ENCODE measurements at regions not wholly inside any gene's neighbourhood (a gene's known extent, or its start where the extent isn't known, plus 50 kb on each side); places are given as distances from the start of the nearest gene placed in this dataset.

DNA sequence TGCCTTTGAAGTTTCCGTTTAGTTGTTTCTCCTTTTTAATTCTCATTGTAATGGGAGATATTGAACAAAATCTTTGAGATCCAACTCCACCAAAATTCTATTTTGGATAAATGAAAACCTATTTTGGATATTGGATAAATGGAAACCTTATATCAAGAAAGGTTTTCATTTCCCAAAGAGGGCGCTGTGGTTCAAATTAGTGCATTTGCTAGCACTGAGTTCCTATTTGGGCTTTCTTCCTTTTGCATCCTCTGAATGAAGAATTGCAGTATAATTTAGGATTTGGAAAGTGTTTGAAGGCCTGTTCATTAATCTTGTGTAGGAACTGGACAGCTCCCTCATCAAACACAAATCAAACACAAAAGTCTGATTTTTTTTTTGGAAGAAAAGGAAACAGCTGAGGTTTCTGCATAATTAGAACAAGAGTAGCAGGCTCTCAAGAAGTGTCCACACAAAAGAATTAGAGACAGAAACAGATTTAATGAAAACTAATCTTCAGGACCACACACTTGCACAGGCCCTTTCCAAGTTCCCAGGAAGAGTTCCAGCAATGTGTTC lies 80.8 kb upstream of the KLF14 start:
- ChIA-PET CTCF (no interaction called here), POLR2A (no interaction called here), RAD21 (ENCODE audit: low non-redundant PET in 1 of 2, low total read pairs in 2 of 2, uncharacterized antibody in 2 of 2, unreplicated experiment in 2 of 2) (no interaction called here)
- Histone ChIP-seq H3K27me3 (ENCODE audit: insufficient read depth, low read length) (no peaks in the 10 kb centered on the region), H3K36me3 (ENCODE audit: control insufficient read depth in 1 of 2, insufficient read depth in 2 of 2, low read length in 2 of 2) (no peaks in the 10 kb centered on the region), H3K4me1 (ENCODE audit: control insufficient read depth in 1 of 2, insufficient read depth in 2 of 2, low read length in 2 of 2) (peaks cover 0 to 5% of the 10 kb centered on the region in 2 experiments; a peak in 1 of 4 replicates), H3K9me2 (ENCODE audit: insufficient read depth) (no peaks in the 10 kb centered on the region), H3K9ac (ENCODE audit: low read length) (no peak overlapping the region), H4K20me1 (ENCODE audit: insufficient read depth) (no peaks in the 10 kb centered on the region), H3K27ac (ENCODE audit: low read depth, low read length) (no peak overlapping the region), H3K4me2 (ENCODE audit: low read length) (no peak overlapping the region), H3K4me3 (replicated peaks in 1 of 2; ENCODE audit: low read depth in 1 of 2, low read length in 2 of 2) (no peak overlapping the region), H3K79me2 (ENCODE audit: insufficient read depth, low read length) (no peaks in the 10 kb centered on the region), H3K9me3 (ENCODE audit: control insufficient read depth in 1 of 2, insufficient read depth in 1 of 2, low read depth in 1 of 2, low read length in 2 of 2) (no peaks in the 10 kb centered on the region), H2AFZ (ENCODE audit: low read depth, low read length, poor library complexity, severe bottlenecking) (peak overlapping the region; percentile 54)
- intact Hi-C loops (cut with micrococcal nuclease) = no loop called here
- BruUV-seq (replicated peaks) = no TSS peak
- DNase-seq (ENCODE audit: low read depth, low spot score) = peak; percentile 26
- peak; percentile 68 for ATAC-seq
- TF ChIP-seq EZH2 (IDR thresholded peaks at IDR 0.05) (no peak), ZFX (IDR thresholded peaks at IDR 0.05) (no peak), SP1 (IDR thresholded peaks at IDR 0.05; ENCODE audit: low read depth) (no peak), SRF (IDR thresholded peaks at IDR 0.05; ENCODE audit: low read depth) (no peak), TCF7L2 (IDR thresholded peaks at IDR 0.05; ENCODE audit: borderline replicate concordance, extremely low read depth, insufficient read depth, insufficient read length) (no peak), CEBPB (IDR thresholded peaks at IDR 0.05; ENCODE audit: low read depth) (no peak), ZNF274 (IDR thresholded peaks at IDR 0.05; ENCODE audit: low read depth, low read length) (no peak), FOSL1 (IDR thresholded peaks at IDR 0.05; ENCODE audit: low read depth) (no peak), SIN3A (IDR thresholded peaks at IDR 0.05; ENCODE audit: low read depth) (no peak), JUND (IDR thresholded peaks at IDR 0.05) (no peak), EZH2phosphoT487 (IDR thresholded peaks at IDR 0.05; ENCODE audit: borderline replicate concordance) (no peak), CBX3 (IDR thresholded peaks at IDR 0.05; ENCODE audit: low read depth) (0 out of 2 replicates have a peak, but pooled peaks have one; percentile 31), POLR2AphosphoS5 (IDR thresholded peaks at IDR 0.05; ENCODE audit: low read depth, low read length) (no peak), YY1 (IDR thresholded peaks at IDR 0.05; ENCODE audit: extremely low read depth, insufficient replicate concordance, low read depth, low read length) (no peak), EGR1 (IDR thresholded peaks at IDR 0.05; ENCODE audit: low read depth) (no peak), RAD21 (IDR thresholded peaks at IDR 0.05; ENCODE audit: low read depth) (peak; percentile 66)
- TF ChIP-seq, protein P1, sequence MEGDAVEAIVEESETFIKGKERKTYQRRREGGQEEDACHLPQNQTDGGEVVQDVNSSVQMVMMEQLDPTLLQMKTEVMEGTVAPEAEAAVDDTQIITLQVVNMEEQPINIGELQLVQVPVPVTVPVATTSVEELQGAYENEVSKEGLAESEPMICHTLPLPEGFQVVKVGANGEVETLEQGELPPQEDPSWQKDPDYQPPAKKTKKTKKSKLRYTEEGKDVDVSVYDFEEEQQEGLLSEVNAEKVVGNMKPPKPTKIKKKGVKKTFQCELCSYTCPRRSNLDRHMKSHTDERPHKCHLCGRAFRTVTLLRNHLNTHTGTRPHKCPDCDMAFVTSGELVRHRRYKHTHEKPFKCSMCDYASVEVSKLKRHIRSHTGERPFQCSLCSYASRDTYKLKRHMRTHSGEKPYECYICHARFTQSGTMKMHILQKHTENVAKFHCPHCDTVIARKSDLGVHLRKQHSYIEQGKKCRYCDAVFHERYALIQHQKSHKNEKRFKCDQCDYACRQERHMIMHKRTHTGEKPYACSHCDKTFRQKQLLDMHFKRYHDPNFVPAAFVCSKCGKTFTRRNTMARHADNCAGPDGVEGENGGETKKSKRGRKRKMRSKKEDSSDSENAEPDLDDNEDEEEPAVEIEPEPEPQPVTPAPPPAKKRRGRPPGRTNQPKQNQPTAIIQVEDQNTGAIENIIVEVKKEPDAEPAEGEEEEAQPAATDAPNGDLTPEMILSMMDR (IDR thresholded peaks at IDR 0.05 in 2 of 3, conservative IDR thresholded peaks at IDR 0.05 in 1 of 3; ENCODE audit: borderline replicate concordance in 1 of 3, insufficient read depth in 1 of 3, low read depth in 2 of 3, low read length in 2 of 3) = peak; percentile 54 to 72 (median 56); a peak in 5 of 6 replicates
- TF ChIP-seq, protein P2, sequence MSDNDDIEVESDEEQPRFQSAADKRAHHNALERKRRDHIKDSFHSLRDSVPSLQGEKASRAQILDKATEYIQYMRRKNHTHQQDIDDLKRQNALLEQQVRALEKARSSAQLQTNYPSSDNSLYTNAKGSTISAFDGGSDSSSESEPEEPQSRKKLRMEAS (IDR thresholded peaks at IDR 0.05) = no peak
- TF ChIP-seq, protein P3, sequence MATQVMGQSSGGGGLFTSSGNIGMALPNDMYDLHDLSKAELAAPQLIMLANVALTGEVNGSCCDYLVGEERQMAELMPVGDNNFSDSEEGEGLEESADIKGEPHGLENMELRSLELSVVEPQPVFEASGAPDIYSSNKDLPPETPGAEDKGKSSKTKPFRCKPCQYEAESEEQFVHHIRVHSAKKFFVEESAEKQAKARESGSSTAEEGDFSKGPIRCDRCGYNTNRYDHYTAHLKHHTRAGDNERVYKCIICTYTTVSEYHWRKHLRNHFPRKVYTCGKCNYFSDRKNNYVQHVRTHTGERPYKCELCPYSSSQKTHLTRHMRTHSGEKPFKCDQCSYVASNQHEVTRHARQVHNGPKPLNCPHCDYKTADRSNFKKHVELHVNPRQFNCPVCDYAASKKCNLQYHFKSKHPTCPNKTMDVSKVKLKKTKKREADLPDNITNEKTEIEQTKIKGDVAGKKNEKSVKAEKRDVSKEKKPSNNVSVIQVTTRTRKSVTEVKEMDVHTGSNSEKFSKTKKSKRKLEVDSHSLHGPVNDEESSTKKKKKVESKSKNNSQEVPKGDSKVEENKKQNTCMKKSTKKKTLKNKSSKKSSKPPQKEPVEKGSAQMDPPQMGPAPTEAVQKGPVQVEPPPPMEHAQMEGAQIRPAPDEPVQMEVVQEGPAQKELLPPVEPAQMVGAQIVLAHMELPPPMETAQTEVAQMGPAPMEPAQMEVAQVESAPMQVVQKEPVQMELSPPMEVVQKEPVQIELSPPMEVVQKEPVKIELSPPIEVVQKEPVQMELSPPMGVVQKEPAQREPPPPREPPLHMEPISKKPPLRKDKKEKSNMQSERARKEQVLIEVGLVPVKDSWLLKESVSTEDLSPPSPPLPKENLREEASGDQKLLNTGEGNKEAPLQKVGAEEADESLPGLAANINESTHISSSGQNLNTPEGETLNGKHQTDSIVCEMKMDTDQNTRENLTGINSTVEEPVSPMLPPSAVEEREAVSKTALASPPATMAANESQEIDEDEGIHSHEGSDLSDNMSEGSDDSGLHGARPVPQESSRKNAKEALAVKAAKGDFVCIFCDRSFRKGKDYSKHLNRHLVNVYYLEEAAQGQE (IDR thresholded peaks at IDR 0.05; ENCODE audit: low read depth) = no peak
- TF ChIP-seq, protein P4, sequence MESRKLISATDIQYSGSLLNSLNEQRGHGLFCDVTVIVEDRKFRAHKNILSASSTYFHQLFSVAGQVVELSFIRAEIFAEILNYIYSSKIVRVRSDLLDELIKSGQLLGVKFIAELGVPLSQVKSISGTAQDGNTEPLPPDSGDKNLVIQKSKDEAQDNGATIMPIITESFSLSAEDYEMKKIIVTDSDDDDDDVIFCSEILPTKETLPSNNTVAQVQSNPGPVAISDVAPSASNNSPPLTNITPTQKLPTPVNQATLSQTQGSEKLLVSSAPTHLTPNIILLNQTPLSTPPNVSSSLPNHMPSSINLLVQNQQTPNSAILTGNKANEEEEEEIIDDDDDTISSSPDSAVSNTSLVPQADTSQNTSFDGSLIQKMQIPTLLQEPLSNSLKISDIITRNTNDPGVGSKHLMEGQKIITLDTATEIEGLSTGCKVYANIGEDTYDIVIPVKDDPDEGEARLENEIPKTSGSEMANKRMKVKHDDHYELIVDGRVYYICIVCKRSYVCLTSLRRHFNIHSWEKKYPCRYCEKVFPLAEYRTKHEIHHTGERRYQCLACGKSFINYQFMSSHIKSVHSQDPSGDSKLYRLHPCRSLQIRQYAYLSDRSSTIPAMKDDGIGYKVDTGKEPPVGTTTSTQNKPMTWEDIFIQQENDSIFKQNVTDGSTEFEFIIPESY (IDR thresholded peaks at IDR 0.05; ENCODE audit: extremely low read depth, insufficient replicate concordance, low read length) = no peak
- TF ChIP-seq, protein P5, sequence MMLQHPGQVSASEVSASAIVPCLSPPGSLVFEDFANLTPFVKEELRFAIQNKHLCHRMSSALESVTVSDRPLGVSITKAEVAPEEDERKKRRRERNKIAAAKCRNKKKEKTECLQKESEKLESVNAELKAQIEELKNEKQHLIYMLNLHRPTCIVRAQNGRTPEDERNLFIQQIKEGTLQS (IDR thresholded peaks at IDR 0.05) = no peak
